ENCODE measurements at regions not wholly inside any gene's neighbourhood (a gene's known extent, or its start where the extent isn't known, plus 50 kb on each side); places are given as distances from the start of the nearest gene placed in this dataset.

DNA sequence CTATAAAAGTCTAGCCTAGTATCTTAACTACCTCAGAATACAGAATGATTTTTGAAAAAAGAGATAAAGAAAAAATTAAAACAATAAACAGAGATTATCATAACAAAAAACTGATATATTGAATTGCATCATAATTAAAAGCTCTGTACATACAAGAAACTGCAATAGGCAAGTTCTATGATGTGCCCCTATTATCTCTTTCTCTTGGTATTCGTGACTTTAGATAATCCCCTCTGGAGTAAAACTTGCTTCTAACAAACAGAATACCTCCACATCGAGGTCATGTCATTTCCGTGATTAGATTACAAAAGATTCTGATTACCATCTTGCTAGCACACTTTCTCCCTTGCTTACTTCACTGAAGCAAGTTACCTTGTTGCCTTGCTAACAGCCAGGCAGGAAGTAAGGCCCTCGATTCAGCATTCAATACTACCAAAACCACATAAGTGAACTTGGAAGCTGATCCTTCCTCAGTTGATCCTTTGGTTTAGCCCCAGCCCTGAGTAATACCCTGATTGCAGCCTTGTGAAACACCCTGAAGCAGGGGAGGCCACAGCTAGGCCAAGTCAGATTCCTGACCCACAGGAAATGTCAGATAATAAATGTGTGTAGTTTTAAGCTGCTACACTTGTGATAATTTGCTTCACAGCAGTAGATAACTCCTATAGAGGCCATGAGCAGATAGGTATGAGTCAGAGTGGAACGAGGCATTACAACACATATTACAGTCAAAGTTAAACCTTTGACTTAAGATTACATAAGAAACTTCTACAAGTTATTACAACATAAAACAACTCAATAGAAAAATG is 53.7 kb upstream of the TMX4 start:
- Histone ChIP-seq H3K9me3 (no peaks in the 10 kb centered on the region), H3K4me1 (peaks cover 0 to 11% (median 0%) of the 10 kb centered on the region in 12 donors), H3K27ac (peak overlapping the region in 1 of 12 donors; percentile 68), H3K36me3 (no peaks in the 10 kb centered on the region), H3K27me3 (no peaks in the 10 kb centered on the region), H3K4me3 (no peak overlapping the region)
- TF ChIP-seq POLR2A (IDR thresholded peaks at IDR 0.05) (no peak), CTCF (IDR thresholded peaks at IDR 0.05) (no peak)
- 31 to 43% (median 33%) methylated on average over 5 of the region's 5 CpGs for WGBS, 4 donors
- intact Hi-C loops (cut with DNase I), result no loop called here
- DNase-seq (no peak), ATAC-seq (peak in 1 of 4 donors; percentile 45)

DNA sequence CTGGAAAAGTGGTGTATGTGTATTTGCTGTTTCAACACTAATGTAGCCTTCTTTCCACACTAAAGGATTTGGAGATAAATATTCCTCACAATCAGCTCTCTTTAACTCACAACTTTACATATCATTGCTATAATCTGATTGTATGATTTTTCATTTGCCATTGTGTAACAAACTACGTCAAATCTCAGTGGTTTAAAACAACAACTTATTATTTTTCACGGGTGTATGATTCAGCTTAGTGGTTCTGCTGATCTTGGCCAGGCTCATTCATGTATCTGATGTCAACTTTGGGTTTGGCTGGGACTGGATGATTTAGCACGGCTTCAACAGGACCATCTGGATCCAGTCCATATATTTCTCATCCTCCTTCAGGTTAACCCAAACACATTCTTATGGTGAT is 55.4 kb upstream of the TMX4 start:
- no peak for TF ChIP-seq POLR2A (IDR thresholded peaks at IDR 0.05)
- TF ChIP-seq CTCF (IDR thresholded peaks at IDR 0.05), result no peak
- no peak for DNase-seq
- ATAC-seq, result peak in 2 of 4 donors; percentile 29 to 31
- Histone ChIP-seq H3K9me3 (no peaks in the 10 kb centered on the region), H3K27me3 (no peaks in the 10 kb centered on the region), H3K4me3 (no peak overlapping the region), H3K4me1 (peaks cover 0 to 11% (median 0%) of the 10 kb centered on the region in 12 donors), H3K36me3 (no peaks in the 10 kb centered on the region), H3K27ac (peak overlapping the region in 1 of 12 donors; percentile 66)
- intact Hi-C loops (cut with DNase I), result no loop called here
- 82 to 92% (median 87%) methylated on average over 3 of the region's 3 CpGs for WGBS, 4 donors

DNA sequence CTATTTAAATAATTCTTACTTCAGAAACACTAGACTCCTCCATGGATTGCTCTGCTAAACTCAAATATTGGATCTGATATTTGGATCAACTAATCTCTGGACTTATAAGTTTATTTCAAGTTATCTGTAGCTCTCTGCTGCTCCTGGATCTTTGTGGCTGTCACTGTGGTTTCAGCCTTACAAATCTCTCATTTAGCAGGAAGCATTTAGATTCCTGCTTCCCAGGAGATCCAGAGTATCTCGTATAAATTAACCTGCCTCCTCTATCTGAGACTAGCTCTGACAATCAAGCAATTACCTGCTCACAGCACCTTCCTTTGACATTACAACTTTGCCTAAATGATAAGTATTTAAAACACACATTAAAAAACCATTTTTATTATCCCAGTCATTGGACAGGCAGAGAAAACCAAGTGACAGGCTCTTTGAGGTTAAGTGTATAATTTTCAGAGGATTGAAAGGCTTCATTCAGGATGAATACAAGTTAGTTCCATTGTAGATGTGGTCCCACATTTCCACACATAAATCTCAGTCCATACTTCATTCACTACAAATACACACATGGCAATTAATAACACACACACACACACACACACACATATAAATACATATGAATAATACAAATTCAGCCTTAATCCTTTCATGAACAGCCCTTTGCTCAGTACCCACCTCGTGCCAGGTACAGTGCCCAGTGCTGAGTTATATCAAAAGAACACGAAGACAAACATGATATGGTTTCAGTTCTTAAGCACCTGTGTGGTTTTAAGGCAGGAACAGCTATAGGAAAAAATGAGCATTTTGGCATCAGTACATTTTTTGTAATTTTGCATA is 55.5 kb upstream of the PLCB1 start:
- DNase-seq (no peak), ATAC-seq (no peak)
- WGBS, 4 donors, result 72 to 85% (median 78%) methylated on average over 3 of the region's 3 CpGs
- no peak overlapping the region for H3K4me3 ChIP-seq
- TF ChIP-seq POLR2A (IDR thresholded peaks at IDR 0.05), result no peak
- no peak for TF ChIP-seq CTCF (IDR thresholded peaks at IDR 0.05)
- no peaks in the 10 kb centered on the region for H3K9me3 ChIP-seq
- no peaks in the 10 kb centered on the region for H3K36me3 ChIP-seq
- peaks cover 0 to 11% (median 0%) of the 10 kb centered on the region in 12 donors for H3K4me1 ChIP-seq
- H3K27me3 ChIP-seq, result no peaks in the 10 kb centered on the region
- peak overlapping the region in 1 of 12 donors; percentile 66 for H3K27ac ChIP-seq
- intact Hi-C loops (cut with DNase I), result no loop called here

DNA sequence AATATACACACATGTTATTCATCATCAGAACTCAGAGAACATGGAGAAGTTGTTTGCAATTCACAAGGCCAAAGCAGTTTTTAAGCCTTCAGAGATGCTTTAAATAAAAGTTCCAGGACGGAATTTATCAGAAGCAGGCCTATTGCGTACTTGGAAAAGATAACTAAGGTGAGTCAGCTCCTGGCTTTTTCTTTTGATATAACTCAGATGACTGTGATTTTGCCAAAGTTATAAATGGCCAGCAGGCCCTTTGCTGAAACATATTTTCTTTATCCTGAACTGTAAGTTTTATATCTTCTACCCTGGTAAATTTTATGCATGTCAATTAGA is 55.0 kb upstream of the PLCB1 start:
- peak overlapping the region in 1 of 12 donors; percentile 66 for H3K27ac ChIP-seq
- no peaks in the 10 kb centered on the region for H3K36me3 ChIP-seq
- H3K27me3 ChIP-seq, result no peaks in the 10 kb centered on the region
- 62 to 77% (median 70%) methylated on average over 2 of the region's 2 CpGs for WGBS, 4 donors
- TF ChIP-seq CTCF (IDR thresholded peaks at IDR 0.05) (no peak), POLR2A (IDR thresholded peaks at IDR 0.05) (no peak)
- H3K9me3 ChIP-seq, result no peaks in the 10 kb centered on the region
- H3K4me1 ChIP-seq, result peaks cover 0 to 11% (median 0%) of the 10 kb centered on the region in 12 donors
- DNase-seq (no peak), ATAC-seq (no peak)
- no peak overlapping the region for H3K4me3 ChIP-seq
- intact Hi-C loops (cut with DNase I), result no loop called here
